IMR-90 (cell line): ENCODE measurements at regions not wholly inside any gene's neighbourhood (a gene's known extent, or its start where the extent isn't known, plus 50 kb on each side); places are given as distances from the start of the nearest gene placed in this dataset.

Source experiments
- ATAC-seq: fragments of 200-7000 bp; cut with Tn5 transposase; 2 replicates; pipeline ENCODE4 v1.9.1; 2020; ENCODE audit warnings: low read depth, mild to moderate bottlenecking, moderate library complexity
- BruUV-seq: library from RNA; stranded (reverse); fragments of 400-500 nt; replicated peaks from 2 replicates; lab custom pipeline; 2021; lab: Mats Ljungman, UMichigan
- CTCF ChIA-PET: fragments of 300-600 bp; formaldehyde crosslinking; extraction: SDS; loops from one replicate; lab custom pipeline; 2021; ENCODE audit warnings: antibody characterized with exemption; lab: Yijun Ruan, JAX
- POLR2A ChIA-PET: fragments of 300-600 bp; sonication (Branson Sonifier 250); formaldehyde crosslinking; loops from one replicate; lab custom pipeline; 2022; ENCODE audit warnings: antibody characterized with exemption; ENCODE audit not compliant: unreplicated experiment; lab: Charles Lee
- DNase-seq: peaks from one replicate; pipeline ENCODE4 v3.0.0; 2013
- H2AFZ ChIP-seq: replicated peaks from 2 replicates; pipeline ENCODE3; 2013; ENCODE audit warnings: low read length, mild to moderate bottlenecking; ENCODE audit not compliant: poor library complexity
- H2AK5ac ChIP-seq: 2 replicates; pipeline ENCODE4 v1.6.1; 2013; ENCODE audit warnings: low read depth, low read length, inconsistent platforms
- H2AK9ac ChIP-seq: replicated peaks from 2 replicates; pipeline ENCODE3; 2013; ENCODE audit warnings: mild to moderate bottlenecking, low read depth, low read length, moderate library complexity; ENCODE audit not compliant: poor library complexity
- H2BK120ac ChIP-seq: 2 replicates; pipeline ENCODE4 v1.6.1; 2013; ENCODE audit warnings: low read depth, low read length, inconsistent platforms
- H2BK15ac ChIP-seq: 3 replicates; pipeline ENCODE4 v1.6.1; 2013; ENCODE audit warnings: low read depth, low read length, inconsistent platforms
- H2BK20ac ChIP-seq: 2 replicates; pipeline ENCODE4 v1.6.1; 2013; ENCODE audit warnings: low read depth, mild to moderate bottlenecking, inconsistent platforms, low read length, moderate library complexity
- H2BK5ac ChIP-seq: 2 replicates; pipeline ENCODE4 v1.6.1; 2013; ENCODE audit warnings: mild to moderate bottlenecking, low read depth, low read length, inconsistent platforms; ENCODE audit not compliant: poor library complexity, severe bottlenecking
- H3K14ac ChIP-seq: replicated peaks from 2 replicates; pipeline ENCODE4 v1.6.1; 2013; ENCODE audit warnings: low read depth, low read length, inconsistent platforms
- H3K18ac ChIP-seq: 2 replicates; pipeline ENCODE4 v1.6.1; 2013; ENCODE audit warnings: low read depth, low read length, control low read depth
- H3K23ac ChIP-seq: 2 replicates; pipeline ENCODE4 v1.6.1; 2013; ENCODE audit warnings: low read depth, low read length, inconsistent platforms
- H3K27ac ChIP-seq: 2 replicates; pipeline ENCODE4 v1.5.1; 2013; ENCODE audit warnings: mild to moderate bottlenecking, control low read depth, low read length; ENCODE audit not compliant: insufficient read depth
- H3K27me3 ChIP-seq: 2 replicates; pipeline ENCODE4 v1.6.1; 2013; ENCODE audit warnings: low read length; ENCODE audit not compliant: control insufficient read depth, insufficient read depth
- H3K36me3 ChIP-seq: 2 replicates; pipeline ENCODE4 v1.6.1; 2013; ENCODE audit warnings: low read length, mixed read lengths; ENCODE audit not compliant: control insufficient read depth, insufficient read depth
- H3K4ac ChIP-seq: 2 replicates; pipeline ENCODE4 v1.6.1; 2013; ENCODE audit warnings: low read depth, low read length, inconsistent platforms
- H3K4me1 ChIP-seq: 2 replicates; pipeline ENCODE4 v1.6.1; 2013; ENCODE audit warnings: low read length, mixed read lengths; ENCODE audit not compliant: control insufficient read depth, insufficient read depth
- H3K4me2 ChIP-seq: 2 replicates; pipeline ENCODE4 v1.6.1; 2013; ENCODE audit warnings: low read depth, mild to moderate bottlenecking, control low read depth, low read length, moderate library complexity
- H3K4me3 ChIP-seq: 2 replicates; pipeline ENCODE4 v1.5.1; 2013; ENCODE audit warnings: low read depth, mild to moderate bottlenecking, control low read depth, low read length, moderate library complexity; ENCODE audit not compliant: insufficient read depth
- H3K56ac ChIP-seq: 2 replicates; pipeline ENCODE4 v1.6.1; 2013; ENCODE audit warnings: low read length, inconsistent platforms; ENCODE audit not compliant: insufficient read depth; ENCODE audit errors: extremely low read depth
- H3K79me1 ChIP-seq, 2 experiments: 2 replicates each; pipeline ENCODE4 v1.6.1; 2013; ENCODE audit warnings: low read length in 2 of 2, inconsistent platforms in 1 of 2, low read depth in 1 of 2
- H3K9ac ChIP-seq: 2 replicates; pipeline ENCODE4 v1.6.1; 2013; ENCODE audit warnings: low read depth, low read length, control low read depth
- H3K9me1 ChIP-seq: 2 replicates; pipeline ENCODE4 v1.6.1; 2013; ENCODE audit warnings: low read length, inconsistent platforms; ENCODE audit not compliant: insufficient read depth
- H3K9me3 ChIP-seq: 2 replicates; pipeline ENCODE4 v1.6.1; 2013; ENCODE audit warnings: low read length; ENCODE audit not compliant: control insufficient read depth, insufficient read depth
- H4K20me1 ChIP-seq: 2 replicates; pipeline ENCODE4 v1.6.1; 2013; ENCODE audit warnings: low read length, inconsistent platforms; ENCODE audit not compliant: insufficient read depth
- H4K5ac ChIP-seq: 2 replicates; pipeline ENCODE4 v1.6.1; 2013; ENCODE audit warnings: mild to moderate bottlenecking, low read depth, low read length, control low read depth
- H4K8ac ChIP-seq, 2 experiments: 2 replicates each; pipeline ENCODE4 v1.6.1; 2013; ENCODE audit warnings: low read depth in 2 of 2, low read length in 2 of 2, control low read depth in 1 of 2, inconsistent platforms in 1 of 2
- H4K91ac ChIP-seq: 2 replicates; pipeline ENCODE4 v1.6.1; 2013; ENCODE audit warnings: low read depth, low read length, inconsistent platforms; ENCODE audit not compliant: insufficient read depth
- BHLHE40 ChIP-seq: fragments of 150-350 bp; IDR thresholded peaks from 2 replicates; pipeline ENCODE4 v1.6.1; 2016; ENCODE audit warnings: mild to moderate bottlenecking, low read depth, low read length
- CEBPB ChIP-seq: IDR thresholded peaks from 2 replicates; pipeline ENCODE4 v1.6.1; 2012; ENCODE audit warnings: low read depth, low read length, improper control_type of control experiment
- CHD1 ChIP-seq: IDR thresholded peaks from 2 replicates; pipeline ENCODE4 v1.6.1; 2012; ENCODE audit warnings: low read depth, low read length, improper control_type of control experiment
- FOS ChIP-seq: fragments of 150-350 bp; IDR thresholded peaks from 2 replicates; pipeline ENCODE4 v1.6.1; 2016; ENCODE audit warnings: low read depth, low read length
- MAFK ChIP-seq: IDR thresholded peaks from 2 replicates; pipeline ENCODE4 v1.6.1; 2012; ENCODE audit warnings: low read depth, low read length, improper control_type of control experiment
- MXI1 ChIP-seq: IDR thresholded peaks from 2 replicates; pipeline ENCODE4 v1.6.1; 2012; ENCODE audit warnings: low read depth, mild to moderate bottlenecking, low read length, moderate library complexity, borderline replicate concordance
- NFE2L2 ChIP-seq: fragments of 150-350 bp; IDR thresholded peaks from 2 replicates; pipeline ENCODE4 v1.6.1; 2016; ENCODE audit warnings: low read depth, mild to moderate bottlenecking, low read length
- POLR2A ChIP-seq: IDR thresholded peaks from 2 replicates; pipeline ENCODE4 v1.6.1; 2012; ENCODE audit warnings: mild to moderate bottlenecking, low read depth, low read length
- RAD21 ChIP-seq: IDR thresholded peaks from 2 replicates; pipeline ENCODE4 v1.6.1; 2012; ENCODE audit warnings: low read length, improper control_type of control experiment
- RCOR1 ChIP-seq: IDR thresholded peaks from 2 replicates; pipeline ENCODE4 v1.6.1; 2012; ENCODE audit warnings: mild to moderate bottlenecking, low read length, improper control_type of control experiment; ENCODE audit not compliant: insufficient replicate concordance
- RFX5 ChIP-seq: IDR thresholded peaks from 2 replicates; pipeline ENCODE4 v1.8.0; 2012; ENCODE audit warnings: low read depth, mild to moderate bottlenecking, low read length, moderate library complexity
- SMC3 ChIP-seq: fragments of 150-350 bp; IDR thresholded peaks from 2 replicates; pipeline ENCODE4 v1.6.1; 2016; ENCODE audit warnings: low read depth, mild to moderate bottlenecking, antibody characterized with exemption, low read length, moderate library complexity
- WGBS, 2 experiments: methylation state at CpG; one replicate each; pipeline versions ENCODE4 v1.1.5 to v1.1.7; 2013; ENCODE audit warnings: missing lambda C conversion rate in 2 of 2; ENCODE audit not compliant: insufficient read length in 1 of 2; ENCODE audit errors: extremely low coverage in 2 of 2; 5-methylcytosine and 5-hydroxymethylcytosine counted together
- dilution Hi-C: fragments of 300-500 bp; cut with HindIII; formaldehyde crosslinking; loops from one replicate; pipeline ENCODE4 v1.14.3; 2018; ENCODE audit warnings: low sequenced_read_pairs; ENCODE audit not compliant: unreplicated experiment
- in situ Hi-C: fragments of 300-500 bp; cut with MboI; formaldehyde crosslinking; loops from 3 replicates; pipeline ENCODE4 v1.14.3; 2019; ENCODE audit warnings: low sequenced_read_pairs, inconsistent platforms, mixed read lengths
- intact Hi-C: fragments of 100-400 bp; cut with micrococcal nuclease; formaldehyde crosslinking; loops from 2 replicates; pipeline ENCODE4 v1.10.0; 2022
- TF ChIP-seq, protein P1 (sequence below): fragments of 150-350 bp; IDR thresholded peaks from 2 replicates; pipeline ENCODE4 v1.6.1; 2016; ENCODE audit warnings: low read depth, mild to moderate bottlenecking, low read length, moderate library complexity, borderline replicate concordance
- TF ChIP-seq, protein P2 (sequence below): fragments of 150-350 bp; IDR thresholded peaks from 2 replicates; pipeline ENCODE4 v1.6.1; 2017; ENCODE audit warnings: mild to moderate bottlenecking, antibody characterized with exemption, low read length, low read depth
- TF ChIP-seq, protein P3 (sequence below): conservative IDR thresholded peaks from 2 replicates; pipeline ENCODE4 v1.5.1; 2012; ENCODE audit warnings: mild to moderate bottlenecking, low read depth, low read length, improper control_type of control experiment

DNA sequence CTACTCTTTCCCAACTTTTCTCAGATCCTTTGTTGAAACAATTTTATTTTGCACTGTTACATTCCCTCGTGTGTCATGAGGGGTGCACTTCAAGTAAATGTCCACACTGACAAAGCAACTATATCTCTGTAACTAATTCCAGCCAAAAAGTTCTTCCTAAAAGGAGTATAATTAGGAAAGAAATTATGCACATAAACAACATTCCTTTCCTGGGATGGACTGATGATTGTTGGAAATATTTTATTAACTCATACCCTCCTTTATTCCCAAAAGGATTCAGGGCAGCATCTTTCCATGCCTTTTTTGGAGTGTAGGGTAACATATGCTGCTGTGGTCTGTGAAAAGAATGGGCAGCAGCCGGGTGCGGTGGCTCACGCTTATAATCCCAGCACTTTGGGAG is 426.1 kb upstream of the THBS1 start:
- H3K14ac ChIP-seq: no peak overlapping the region
- peak overlapping the region; percentile 22; the same call in 1 of the 2 replicates for H3K23ac ChIP-seq
- H4K91ac ChIP-seq: peak overlapping the region; percentile 65; the same call in 1 of the 2 replicates
- DNase-seq (no peak), ATAC-seq (no peak; the same call in 1 of the 2 replicates)
- no peak overlapping the region for H2AK9ac ChIP-seq
- H3K56ac ChIP-seq: no peak overlapping the region
- H3K4me2 ChIP-seq: no peak overlapping the region
- no peaks in the 10 kb centered on the region for H3K36me3 ChIP-seq
- ChIA-PET CTCF (interaction anchor here (1.0 to 1.1 kb wide), 2 partner anchors 12 to 14 kb away, joined by 3 read pairs; no protein-coding TSS in a partner anchor), POLR2A (no interaction called here)
- H3K9ac ChIP-seq: no peak overlapping the region
- H3K9me3 ChIP-seq: no peaks in the 10 kb centered on the region
- no TSS peak for BruUV-seq
- intact Hi-C loops (no loop called here), dilution Hi-C loops (no loop called here), in situ Hi-C loops (loop anchor here (25.0 kb wide), 1 partner anchor 608 kb away; no protein-coding TSS in a partner anchor)
- H3K4ac ChIP-seq: peak overlapping the region; percentile 68; the same call in 1 of the 2 replicates
- no peaks in the 10 kb centered on the region for H4K20me1 ChIP-seq
- no CpG with 5 or more reads among the region's 4 CpGs for WGBS, 2 experiments
- peak overlapping the region; percentile 88; the same call in 1 of the 3 replicates for H2BK15ac ChIP-seq
- no peak overlapping the region for H3K27ac ChIP-seq
- H3K79me1 ChIP-seq: no peaks in the 10 kb centered on the region
- H2AFZ ChIP-seq: no peak overlapping the region
- no peak overlapping the region for H4K5ac ChIP-seq
- peak overlapping the region; percentile 7; the same call in 1 of the 2 replicates for H2AK5ac ChIP-seq
- peak overlapping the region; percentile 95; the same call in 1 of the 2 replicates for H3K18ac ChIP-seq
- H3K4me3 ChIP-seq: no peak overlapping the region
- H2BK20ac ChIP-seq: peak overlapping the region; percentile 73; the same call in 1 of the 2 replicates
- peak overlapping the region; percentile 23 to 54; a peak in 2 of 4 replicates for H4K8ac ChIP-seq
- TF ChIP-seq MXI1 (no peak), RFX5 (no peak), RCOR1 (no peak), MAFK (no peak), BHLHE40 (no peak), RAD21 (no peak), CHD1 (no peak), SMC3 (no peak), NFE2L2 (no peak), POLR2A (no peak), FOS (no peak), CEBPB (no peak)
- TF ChIP-seq, protein P1, sequence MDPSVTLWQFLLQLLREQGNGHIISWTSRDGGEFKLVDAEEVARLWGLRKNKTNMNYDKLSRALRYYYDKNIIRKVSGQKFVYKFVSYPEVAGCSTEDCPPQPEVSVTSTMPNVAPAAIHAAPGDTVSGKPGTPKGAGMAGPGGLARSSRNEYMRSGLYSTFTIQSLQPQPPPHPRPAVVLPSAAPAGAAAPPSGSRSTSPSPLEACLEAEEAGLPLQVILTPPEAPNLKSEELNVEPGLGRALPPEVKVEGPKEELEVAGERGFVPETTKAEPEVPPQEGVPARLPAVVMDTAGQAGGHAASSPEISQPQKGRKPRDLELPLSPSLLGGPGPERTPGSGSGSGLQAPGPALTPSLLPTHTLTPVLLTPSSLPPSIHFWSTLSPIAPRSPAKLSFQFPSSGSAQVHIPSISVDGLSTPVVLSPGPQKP: no peak
- TF ChIP-seq, protein P2, sequence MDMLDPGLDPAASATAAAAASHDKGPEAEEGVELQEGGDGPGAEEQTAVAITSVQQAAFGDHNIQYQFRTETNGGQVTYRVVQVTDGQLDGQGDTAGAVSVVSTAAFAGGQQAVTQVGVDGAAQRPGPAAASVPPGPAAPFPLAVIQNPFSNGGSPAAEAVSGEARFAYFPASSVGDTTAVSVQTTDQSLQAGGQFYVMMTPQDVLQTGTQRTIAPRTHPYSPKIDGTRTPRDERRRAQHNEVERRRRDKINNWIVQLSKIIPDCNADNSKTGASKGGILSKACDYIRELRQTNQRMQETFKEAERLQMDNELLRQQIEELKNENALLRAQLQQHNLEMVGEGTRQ: no peak
- TF ChIP-seq, protein P3, sequence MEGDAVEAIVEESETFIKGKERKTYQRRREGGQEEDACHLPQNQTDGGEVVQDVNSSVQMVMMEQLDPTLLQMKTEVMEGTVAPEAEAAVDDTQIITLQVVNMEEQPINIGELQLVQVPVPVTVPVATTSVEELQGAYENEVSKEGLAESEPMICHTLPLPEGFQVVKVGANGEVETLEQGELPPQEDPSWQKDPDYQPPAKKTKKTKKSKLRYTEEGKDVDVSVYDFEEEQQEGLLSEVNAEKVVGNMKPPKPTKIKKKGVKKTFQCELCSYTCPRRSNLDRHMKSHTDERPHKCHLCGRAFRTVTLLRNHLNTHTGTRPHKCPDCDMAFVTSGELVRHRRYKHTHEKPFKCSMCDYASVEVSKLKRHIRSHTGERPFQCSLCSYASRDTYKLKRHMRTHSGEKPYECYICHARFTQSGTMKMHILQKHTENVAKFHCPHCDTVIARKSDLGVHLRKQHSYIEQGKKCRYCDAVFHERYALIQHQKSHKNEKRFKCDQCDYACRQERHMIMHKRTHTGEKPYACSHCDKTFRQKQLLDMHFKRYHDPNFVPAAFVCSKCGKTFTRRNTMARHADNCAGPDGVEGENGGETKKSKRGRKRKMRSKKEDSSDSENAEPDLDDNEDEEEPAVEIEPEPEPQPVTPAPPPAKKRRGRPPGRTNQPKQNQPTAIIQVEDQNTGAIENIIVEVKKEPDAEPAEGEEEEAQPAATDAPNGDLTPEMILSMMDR: no peak
- H3K27me3 ChIP-seq: no peaks in the 10 kb centered on the region
- peak overlapping the region; percentile 31 for H2BK5ac ChIP-seq
- peaks cover 11% of the 10 kb centered on the region for H3K4me1 ChIP-seq
- peaks cover 5% of the 10 kb centered on the region; the same call in 1 of the 2 replicates for H3K9me1 ChIP-seq
- peak overlapping the region; percentile 70 for H2BK120ac ChIP-seq
